Ammon's horn (tissue), 1 donor: ENCODE measurements at regions not wholly inside any gene's neighbourhood (a gene's known extent, or its start where the extent isn't known, plus 50 kb on each side); places are given as distances from the start of the nearest gene placed in this dataset.
"Not testable (repeated sequence)": the region's sequence is repeated elsewhere in the genome, so short reads cannot be mapped to it uniquely, and the experiment has no call there.

ENCODE experiments used
- DNase-seq: peaks from one replicate; pipeline ENCODE4 v3.0.0-alpha.2; 2016; ENCODE audit warnings: low spot score

DNA sequence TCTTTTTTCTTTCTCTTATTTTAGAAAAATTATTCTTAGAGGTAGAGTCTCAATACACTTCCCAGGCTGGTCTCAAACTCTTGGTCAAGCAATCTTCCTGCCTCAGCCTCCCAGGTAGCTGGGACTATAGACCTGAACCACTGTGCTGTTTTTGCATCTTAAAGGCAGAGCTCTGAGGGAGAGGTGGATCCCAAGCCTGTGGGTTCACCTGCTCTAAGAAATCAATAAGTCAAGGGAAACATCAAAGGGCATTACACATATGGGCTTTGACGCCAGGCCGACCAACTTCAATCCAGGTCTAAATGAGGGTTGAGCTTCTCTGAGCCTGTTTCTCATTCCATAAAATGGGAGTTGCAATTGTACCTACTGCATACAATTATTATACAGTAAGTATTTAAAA is 223.9 kb downstream of the LY86 start:
- DNase-seq: no peak

DNA sequence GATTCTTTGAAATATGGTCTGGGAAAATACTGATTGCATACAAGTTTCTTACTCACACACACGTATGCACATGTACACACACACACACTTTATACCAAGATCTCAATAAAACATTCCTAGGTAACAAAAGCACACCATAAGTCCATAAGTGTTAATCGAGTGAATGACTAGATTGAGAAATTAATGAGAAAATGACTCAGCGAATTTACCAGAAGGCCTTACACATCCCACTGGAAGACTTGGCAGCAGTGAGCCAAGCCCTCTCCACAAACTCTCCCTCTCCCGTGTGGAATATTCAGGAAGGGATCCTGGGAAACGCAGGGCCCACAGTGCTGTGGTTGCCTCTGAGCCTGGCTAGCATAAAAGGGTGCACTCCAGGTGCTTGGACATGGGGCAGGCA is 227.2 kb downstream of the LY86 start:
- no peak for DNase-seq

DNA sequence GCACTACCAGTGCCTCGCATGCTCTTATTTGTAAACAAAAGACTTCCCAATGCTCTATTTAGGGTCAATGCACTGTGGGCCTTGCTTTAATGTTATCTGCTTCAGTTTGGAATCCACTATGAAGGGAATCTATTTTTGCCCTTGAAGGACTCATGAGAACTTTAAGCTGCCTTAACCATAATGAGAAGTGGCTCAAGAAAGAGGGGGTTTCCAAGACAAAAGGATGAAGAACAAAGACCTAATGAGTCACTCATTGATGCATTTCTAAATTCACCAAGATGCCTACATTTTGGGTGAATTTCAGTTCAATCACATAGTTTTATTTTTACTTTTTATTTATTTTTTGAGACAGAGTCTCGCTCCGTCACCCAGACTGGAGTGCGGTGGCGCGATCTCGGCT is 228.2 kb downstream of the LY86 start:
- DNase-seq: no peak

DNA sequence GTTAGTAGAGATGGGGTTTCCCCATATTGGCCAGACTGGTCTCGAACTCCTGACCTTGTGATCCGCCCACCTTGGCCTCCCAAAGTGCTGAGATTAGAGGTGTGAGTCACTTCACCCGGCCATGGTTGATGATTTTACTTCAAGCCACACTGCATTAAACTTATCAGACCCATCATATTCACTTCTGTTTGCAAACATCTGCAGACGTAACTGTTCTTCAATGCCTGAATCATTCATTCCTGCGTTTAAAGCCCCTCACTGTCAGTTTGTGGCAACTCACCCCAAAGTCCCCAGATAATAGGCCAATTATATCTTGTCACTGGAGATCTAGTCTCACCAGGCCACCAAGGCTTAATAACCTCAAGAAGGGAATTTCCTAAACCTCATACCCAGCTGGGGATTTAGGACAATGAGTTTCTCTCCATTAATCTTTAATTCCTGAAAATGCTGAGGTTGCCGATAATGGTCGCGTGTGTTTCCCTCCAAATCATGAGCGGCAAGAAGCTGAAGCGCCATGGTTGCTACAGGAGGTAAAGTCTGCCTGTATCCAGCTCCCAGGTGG is 229.6 kb downstream of the LY86 start:
- no peak for DNase-seq

DNA sequence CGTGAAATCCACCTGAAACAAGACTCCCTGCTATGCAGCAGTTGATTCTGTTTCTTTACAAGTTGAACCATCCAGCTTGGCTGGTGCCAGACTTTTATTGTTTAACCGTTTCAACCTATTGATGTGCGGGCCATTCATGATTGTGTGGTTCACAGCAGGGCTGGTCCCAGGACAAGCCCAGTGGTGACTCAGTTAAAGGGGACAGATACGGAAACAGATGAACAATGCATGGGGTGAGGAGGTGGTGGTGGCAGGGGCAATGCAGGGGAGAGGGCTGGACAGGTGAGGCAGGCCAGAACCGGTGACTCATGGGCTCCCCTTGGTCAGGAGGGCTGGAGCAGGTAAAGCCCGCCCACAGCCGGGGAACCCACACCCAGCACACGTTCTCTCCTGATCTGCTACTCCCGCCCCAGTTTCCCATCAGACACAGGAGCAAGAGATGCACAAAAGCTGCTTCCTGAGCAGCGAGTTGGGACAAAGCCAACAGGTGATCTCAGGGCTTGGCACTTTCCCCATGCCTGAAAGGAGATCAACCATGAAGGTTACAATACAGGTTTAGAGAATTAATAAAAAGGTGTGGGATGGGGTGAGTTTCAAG is 232.2 kb downstream of the LY86 start:
- no peak for DNase-seq

DNA sequence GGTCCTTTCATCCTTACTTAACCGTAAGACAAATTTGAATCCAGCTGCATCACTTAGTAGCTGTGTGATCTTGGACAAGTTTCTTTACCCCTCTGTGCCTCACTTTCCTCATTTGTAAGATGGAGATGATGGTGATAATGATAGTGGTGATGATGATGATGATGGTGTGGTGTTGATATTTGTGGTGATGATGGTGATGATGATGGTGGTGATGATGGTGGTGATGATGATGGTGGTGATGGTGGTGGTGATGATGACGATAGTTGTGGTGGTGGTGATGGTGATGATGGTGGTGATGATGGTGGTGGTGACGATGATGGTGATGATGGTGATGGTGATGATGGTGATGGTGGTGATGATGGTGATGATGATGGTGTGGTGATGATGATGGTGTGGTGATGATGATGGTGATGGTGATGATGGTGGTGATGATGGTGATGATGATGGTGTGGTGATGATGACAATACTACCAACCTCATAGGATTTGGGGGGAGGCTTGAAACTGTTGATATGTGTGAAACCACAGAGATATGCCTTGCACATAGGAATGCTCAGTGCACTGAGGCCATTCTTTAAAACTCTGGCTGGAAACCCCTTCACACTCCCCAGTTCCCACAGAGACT is 233.2 kb downstream of the LY86 start:
- DNase-seq: no peak

DNA sequence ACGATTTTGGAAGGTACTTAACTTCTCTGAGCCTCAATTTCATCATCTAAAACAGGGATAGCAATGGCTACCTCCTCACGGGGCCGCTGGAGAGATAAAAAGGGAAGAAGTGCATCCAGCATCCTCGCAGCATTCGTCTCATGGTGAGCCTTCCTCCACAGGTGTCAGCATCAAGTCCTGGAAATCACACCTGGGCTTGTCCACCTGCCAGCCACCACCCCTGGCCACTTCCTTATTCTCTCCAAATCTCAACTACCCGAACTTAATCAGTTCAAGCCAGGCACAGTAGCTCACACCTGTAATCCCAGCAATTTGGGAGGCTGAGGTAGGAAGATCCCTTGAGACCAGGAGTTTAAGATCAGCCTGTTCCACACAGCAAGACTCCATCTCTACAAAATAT is 234.5 kb downstream of the LY86 start:
- DNase-seq: no peak

DNA sequence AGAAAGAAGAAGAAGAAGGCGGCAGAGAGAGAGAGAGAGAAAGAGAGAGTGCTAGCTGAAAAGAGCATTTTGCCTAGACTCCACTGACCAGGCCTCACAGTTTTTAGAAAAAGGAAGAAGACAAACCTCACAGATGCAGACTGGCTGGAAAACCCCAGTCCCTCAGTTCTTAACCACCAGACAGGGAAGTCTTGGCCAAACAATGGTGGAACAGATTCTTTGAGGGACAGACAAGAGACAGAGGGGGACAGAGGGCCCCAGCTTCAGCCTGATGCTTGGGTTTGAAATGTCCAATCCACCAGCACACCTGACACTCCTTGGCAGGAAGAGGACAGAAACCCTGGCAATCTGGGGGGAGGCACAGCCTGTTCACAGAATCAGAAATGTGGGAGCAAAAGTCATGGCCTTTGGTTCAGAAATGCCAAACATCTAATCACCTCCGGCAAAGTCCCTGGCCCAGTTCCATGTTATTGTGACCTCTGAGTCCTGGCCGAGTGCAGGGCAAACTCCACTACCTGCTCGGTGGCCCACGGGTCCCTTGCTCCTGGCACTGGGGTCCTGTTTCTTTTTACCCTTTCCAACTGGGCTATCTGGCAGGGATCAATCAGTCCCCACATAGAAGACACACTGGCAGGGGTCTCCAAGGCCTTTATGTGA is 235.2 kb downstream of the LY86 start:
- DNase-seq: peak; percentile 34

DNA sequence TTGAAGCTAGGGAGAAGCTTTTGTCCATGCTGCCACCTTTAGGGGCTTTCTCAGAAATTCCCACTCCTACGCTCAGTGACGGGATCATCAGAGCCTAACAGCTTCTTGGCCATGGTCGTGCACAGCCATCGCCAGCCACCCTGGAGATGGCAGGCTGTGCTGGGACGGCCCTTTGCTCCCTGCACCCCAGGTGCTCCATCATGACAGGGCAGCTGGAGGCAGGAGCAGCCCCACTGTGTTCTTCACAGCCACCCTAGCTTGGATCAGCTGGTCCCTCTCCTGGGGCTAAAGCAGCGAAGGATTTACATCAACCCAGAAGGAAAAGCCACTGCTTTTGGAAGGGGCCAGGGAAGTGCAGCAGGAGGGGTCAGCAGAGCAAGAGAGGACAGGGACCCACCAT is 235.9 kb downstream of the LY86 start:
- DNase-seq: no peak

DNA sequence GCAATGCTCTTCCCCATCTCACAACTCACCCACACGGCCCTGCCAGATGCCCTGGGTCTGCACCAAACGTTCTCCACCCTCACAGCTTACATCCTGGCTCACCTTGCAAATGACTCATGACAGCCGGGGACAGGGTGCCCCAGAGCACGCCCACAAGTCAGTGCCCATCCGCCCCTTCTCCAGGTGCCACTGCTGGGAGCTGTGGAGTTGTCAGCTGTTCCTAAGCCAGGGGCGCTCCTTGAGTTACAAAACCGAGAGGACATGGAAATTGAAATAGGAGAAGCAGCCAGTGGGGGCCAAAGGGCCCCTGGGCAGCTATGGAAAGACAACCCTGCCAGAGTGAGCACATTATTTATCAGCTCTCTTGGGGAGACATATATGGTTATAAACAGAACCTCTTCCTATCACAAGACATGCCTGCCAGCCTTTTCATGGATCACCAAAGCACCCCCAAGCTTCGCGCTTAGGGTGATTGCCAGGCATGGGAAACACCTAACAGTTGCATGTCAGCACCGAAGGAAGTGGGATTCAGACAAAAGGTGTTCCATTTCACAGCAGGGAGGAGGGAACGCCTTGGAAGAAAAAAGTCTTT is 236.8 kb downstream of the LY86 start:
- DNase-seq: no peak

DNA sequence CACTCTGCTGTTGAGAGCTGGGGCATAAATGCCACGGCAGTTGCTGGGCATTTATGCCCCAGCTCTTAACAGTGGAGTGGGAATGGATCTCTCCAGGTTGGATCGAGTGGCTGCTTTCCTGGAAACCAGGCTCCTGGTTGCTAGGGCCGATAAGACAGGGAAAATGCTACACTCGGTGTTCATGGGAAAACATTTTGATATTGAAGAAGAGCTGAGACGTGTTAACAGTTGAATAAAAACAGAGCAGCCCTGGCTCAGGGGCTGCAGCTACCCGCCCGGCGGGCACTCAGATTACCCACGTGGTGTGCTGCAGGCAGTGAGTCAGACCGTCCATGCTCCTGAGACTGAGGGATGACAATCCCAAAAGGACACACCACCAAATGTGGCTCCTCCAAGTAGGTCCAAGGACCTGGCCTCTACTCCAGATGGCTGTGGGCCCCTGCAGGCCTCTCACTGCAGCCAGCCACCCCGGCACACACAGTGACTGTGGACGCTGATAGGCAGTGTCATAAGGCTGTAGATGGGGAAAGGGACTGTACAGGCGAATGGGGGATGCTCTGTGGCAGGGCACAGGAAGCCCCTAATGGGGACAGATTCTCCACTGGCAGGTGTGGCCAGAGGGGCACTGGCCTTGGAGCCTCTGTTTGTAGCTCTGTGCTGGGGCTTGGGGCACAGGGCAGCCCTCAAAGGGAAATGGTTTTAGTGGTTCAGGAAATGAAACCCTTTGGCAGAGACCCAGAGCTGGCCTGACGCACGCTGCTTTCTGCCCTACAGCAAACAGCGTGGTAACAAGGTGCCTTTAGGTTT is 237.8 kb downstream of the LY86 start:
- DNase-seq: peak; percentile 57

DNA sequence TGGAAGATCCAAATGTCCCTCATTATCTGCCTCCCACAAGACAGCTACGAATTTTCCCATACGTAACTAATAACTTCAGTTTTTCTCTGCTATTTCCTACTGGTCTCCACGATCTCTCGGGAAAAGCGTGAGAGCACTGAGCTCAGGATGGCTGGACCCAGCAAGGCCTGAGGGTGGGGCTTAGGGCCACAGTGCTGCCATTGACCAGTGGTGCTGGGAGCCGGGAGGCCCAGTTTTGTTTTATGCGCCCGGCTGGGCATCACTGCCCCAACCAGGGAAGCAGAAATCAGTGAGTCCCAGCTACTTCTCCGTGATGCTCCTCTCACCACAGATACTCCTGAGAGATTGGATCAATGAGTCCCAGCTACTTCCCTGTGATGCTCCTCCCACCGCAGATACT is 238.4 kb downstream of the LY86 start:
- DNase-seq: no peak

DNA sequence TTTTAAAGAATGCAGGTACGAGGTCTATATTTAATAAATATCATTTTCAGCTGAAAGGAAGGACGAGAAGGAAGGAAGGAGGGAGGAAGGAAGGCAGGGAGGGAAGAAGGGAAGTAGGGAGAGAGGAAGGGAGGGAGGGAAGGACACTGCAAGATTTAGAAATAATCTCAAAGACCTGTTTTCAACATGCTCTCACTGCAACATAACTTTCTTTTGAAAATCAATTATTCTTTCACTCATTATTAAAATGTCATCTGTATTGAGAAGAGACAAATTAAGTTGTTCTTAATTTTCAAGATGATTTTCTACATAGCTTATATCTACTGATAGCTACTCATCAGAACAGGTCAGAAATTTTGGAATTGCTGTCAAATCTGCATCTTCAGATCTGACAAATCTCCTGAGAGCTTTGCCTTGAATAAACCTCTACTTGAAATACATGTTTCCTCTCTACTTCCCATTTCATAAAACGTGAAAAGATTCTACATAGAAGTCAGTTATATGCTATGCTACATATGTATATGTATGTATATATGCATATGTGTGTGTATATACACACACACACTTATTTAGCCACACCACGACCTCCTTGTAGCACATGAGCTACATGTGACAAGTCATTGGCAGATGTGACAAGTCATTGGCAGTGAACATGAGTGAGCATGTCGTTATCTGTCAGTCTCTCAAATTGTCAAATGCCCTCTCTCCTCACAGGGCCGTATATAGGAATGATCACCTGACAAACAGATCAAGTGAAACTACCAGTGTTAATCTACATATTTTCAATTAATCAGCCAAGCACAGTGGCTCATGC is 241.6 kb downstream of the LY86 start:
- no peak for DNase-seq

DNA sequence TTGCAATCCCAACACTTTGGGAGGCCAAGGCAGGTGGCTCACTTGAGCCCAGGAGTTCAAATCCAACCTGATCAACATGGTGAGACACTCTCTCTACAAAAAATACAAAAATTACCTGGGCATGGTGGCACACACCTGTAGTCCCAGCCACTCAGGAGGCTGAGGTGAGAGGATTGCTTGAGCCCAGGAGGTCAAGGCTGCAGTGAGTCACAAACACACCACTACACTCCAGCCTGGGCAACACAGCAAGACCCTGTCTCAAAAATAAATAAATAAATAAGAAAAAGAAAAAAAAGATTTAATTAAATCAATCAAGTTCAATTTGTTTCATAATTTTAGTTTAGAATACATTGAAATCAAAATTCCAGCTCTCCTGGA is 242.2 kb downstream of the LY86 start:
- not testable (repeated sequence) for DNase-seq

DNA sequence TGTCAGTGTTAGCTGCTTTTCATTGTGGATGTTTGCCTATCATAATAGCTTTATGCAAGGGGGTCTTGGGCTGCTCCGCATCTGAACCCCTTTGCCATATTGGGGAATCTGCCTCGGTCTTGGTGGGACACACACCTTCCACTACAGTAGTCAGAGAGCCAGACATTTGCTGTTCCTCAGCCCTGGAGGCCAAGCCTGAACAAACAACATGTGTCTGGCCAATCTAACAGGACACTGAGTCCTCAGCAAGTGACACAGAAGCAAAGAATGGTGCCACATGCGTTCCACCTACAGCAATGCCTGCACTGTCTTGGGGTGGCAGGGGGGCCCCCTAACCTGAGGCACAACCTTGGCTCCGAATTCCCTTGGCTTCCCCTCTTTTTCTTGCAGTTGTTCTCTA is 243.9 kb downstream of the LY86 start:
- no peak for DNase-seq

DNA sequence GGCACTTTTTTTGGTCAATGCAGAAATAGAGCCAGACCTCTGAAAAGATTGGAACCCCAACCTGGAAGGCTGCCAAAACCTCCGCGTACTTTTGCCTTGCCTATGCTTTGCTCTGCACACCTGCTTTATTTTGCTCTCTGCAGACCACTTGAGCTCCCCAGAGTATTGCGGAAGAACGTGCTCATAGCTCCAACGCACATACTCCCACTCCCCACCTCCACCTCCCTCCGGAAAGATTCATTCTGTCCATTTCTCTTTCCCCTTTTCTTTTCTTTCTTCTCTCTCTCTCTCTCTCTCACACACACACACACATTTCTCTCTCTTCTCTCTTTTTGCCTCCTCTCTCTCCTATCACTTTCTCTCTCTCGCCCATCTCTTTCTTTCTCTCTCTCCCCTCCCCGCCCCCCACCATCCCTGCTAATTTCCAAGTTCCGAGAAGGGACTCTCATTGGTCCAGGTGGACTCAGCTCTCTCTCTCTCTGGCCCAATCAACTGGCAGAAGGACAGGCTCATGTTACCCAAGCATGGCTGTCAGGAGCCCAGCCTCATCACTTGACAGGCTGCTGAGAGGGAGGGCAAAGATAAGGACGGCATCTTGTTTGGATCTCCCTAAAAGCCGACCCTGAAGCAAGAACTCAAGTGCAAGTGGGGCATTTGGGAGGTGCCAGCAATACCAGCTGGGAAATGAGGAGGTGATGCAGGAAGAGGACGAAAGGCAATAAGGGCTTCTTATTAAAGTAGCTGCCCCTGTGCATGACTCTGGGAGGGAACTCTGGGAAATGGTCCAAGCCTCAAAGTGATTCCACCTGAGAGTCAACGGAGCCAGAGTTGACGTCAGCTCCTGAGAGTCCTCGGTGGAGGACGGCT is 246.1 kb downstream of the LY86 start:
- no peak for DNase-seq

DNA sequence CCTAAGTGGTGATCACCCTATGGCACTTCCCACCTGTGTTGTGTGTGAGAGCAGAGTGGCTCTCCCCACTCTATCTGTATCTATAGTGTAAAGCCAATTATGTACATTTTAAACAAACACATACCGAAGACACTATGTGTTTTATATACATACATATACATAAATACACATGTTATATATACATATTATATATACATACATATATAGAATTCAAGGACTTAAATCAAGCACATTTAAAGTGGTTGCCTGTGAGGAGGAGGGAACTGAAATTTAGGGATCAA is 246.6 kb downstream of the LY86 start:
- no peak for DNase-seq

DNA sequence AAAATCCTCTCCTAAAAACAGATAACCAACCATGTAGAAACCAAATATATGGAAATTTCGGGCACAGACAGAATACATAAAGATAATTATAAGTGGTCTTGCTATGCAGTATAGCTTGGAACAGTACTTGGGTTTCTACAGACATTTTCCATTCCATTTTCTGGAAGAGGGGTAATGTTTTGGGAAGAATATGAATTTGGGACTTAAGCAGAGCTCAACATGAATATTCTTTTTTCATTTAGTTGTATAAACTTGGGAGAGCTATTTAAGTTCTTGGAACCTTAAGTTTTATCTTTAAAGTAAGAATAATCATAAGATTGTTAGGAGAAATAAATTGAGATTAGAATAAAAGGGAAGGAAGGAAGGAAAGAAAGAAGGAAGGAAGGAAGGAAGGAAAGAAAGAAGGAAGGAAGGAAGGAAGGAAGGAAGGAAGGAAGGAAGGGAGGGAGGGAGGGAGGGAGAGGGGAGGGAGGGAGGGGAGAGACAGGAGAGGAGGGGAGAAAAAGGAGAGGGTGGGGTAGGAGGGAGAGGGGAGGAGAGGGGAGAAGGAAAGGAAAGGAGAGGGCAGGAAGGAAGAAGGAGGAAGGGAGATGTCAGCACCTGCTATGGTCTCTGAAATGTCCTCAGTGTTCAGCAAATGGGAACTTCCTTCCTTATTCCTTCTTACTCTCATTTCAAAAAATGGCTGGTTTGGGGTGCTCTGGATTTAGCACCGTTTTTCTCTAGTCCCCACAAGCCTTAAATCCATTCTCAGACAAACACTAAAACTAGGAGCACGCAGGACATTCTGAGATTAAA is 248.3 kb downstream of the LY86 start:
- DNase-seq: no peak

DNA sequence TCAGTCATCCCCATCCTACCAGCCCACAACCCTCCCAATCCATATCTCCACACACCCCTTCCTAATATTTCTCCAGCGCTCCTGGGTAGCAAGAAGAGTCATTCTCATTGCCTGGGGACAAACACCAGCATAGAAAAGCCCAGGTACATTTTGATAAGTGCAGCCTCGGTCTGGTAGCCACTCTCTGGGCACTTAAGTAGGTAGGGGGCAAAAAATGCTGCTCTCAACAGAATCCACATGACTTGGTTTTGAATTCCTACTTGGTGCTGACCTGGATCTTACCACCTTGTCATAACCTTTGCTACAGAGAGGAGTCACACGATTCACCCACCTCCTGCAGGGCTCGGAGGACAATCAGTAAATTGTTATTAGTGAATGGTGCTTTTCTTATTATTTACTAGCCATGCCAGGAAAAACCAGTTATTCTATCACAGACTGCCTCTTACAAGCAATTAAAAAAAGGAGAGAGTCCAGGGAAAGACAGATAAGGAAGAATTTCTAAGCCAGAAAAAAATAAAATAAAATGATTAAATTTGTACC is 249.1 kb downstream of the LY86 start:
- no peak for DNase-seq
